SK-N-SH treated with all-trans-retinoic acid at 6 μM for 48 hours (cell line): ENCODE measurements at regions not wholly inside any gene's neighbourhood (a gene's known extent, or its start where the extent isn't known, plus 50 kb on each side); places are given as distances from the start of the nearest gene placed in this dataset.

Experiments
- BACH2 ChIP-seq: fragments of 250-450 bp; sonication (Bioruptor Pico); IDR thresholded peaks from 2 replicates; pipeline ENCODE4 v1.9.0; 2021; ENCODE audit warnings: mild to moderate bottlenecking, borderline replicate concordance
- GLIS3 ChIP-seq: fragments of 250-450 bp; sonication (Bioruptor Pico); IDR thresholded peaks from 2 replicates; pipeline ENCODE4 v1.5.0; 2020; ENCODE audit warnings: mild to moderate bottlenecking, moderate library complexity
- RARB ChIP-seq: fragments of 250-450 bp; sonication (Bioruptor Pico); IDR thresholded peaks from 2 replicates; pipeline ENCODE4 v1.8.0; 2021; ENCODE audit warnings: mild to moderate bottlenecking, moderate library complexity
- ZNF70 ChIP-seq: fragments of 450-650 bp; formaldehyde crosslinking; IDR thresholded peaks from 2 replicates; pipeline ENCODE4 v1.5.0; 2020; ENCODE audit warnings: mild to moderate bottlenecking, moderate library complexity

GRCh38 chr18:60062396-60062795 lies 162.6 kb downstream of the PMAIP1 start:
- TF ChIP-seq BACH2 (CRISPR knock-in tag) (no peak), RARB (no peak), ZNF70 (CRISPR knock-in tag) (no peak), GLIS3 (CRISPR knock-in tag) (no peak)
